HUES48 (cell line): ENCODE measurements at regions not wholly inside any gene's neighbourhood (a gene's known extent, or its start where the extent isn't known, plus 50 kb on each side); places are given as distances from the start of the nearest gene placed in this dataset.
"Not testable (repeated sequence)": the region's sequence is repeated elsewhere in the genome, so short reads cannot be mapped to it uniquely, and the experiment has no call there.

ENCODE experiments used
- H3K27ac ChIP-seq: one replicate; pipeline ENCODE4 v1.7.0; 2013; ENCODE audit warnings: low read depth, low read length, inconsistent platforms
- H3K27me3 ChIP-seq: 2 replicates; pipeline ENCODE4 v1.6.1; 2013; ENCODE audit warnings: mild to moderate bottlenecking, low read length; ENCODE audit not compliant: control insufficient read depth, insufficient read depth
- H3K36me3 ChIP-seq: 2 replicates; pipeline ENCODE4 v1.6.1; 2013; ENCODE audit warnings: low read length; ENCODE audit not compliant: control insufficient read depth, insufficient read depth
- H3K4me1 ChIP-seq: 2 replicates; pipeline ENCODE4 v1.6.1; 2013; ENCODE audit warnings: mild to moderate bottlenecking, low read length; ENCODE audit not compliant: control insufficient read depth, insufficient read depth
- H3K4me3 ChIP-seq: 2 replicates; pipeline ENCODE4 v1.5.1; 2013; ENCODE audit warnings: mild to moderate bottlenecking, low read depth, low read length
- H3K9ac ChIP-seq: 2 replicates; pipeline ENCODE4 v1.6.1; 2013; ENCODE audit warnings: mild to moderate bottlenecking, low read depth, low read length, moderate library complexity
- H3K9me3 ChIP-seq: 2 replicates; pipeline ENCODE4 v1.6.1; 2013; ENCODE audit warnings: low read length; ENCODE audit not compliant: control insufficient read depth, insufficient read depth

GRCh38 chr9:61669831-61670505 is 480.1 kb downstream of the SPATA31A7 start:
- not testable (repeated sequence) for H3K4me1 ChIP-seq, H3K36me3 ChIP-seq, H3K27ac ChIP-seq, H3K4me3 ChIP-seq, H3K9ac ChIP-seq, H3K27me3 ChIP-seq
- peaks cover 78% of the 10 kb centered on the region for H3K9me3 ChIP-seq

GRCh38 chr9:61670616-61671015 is 480.8 kb downstream of the SPATA31A7 start:
- H3K27me3 ChIP-seq, result no peaks in the 10 kb centered on the region
- H3K9ac ChIP-seq, result no peak overlapping the region
- H3K36me3 ChIP-seq, result no peaks in the 10 kb centered on the region
- H3K4me3 ChIP-seq, result no peak overlapping the region
- no peaks in the 10 kb centered on the region for H3K4me1 ChIP-seq
- H3K27ac ChIP-seq, result no peak overlapping the region
- H3K9me3 ChIP-seq, result peaks cover 75% of the 10 kb centered on the region

- H3K9ac ChIP-seq, result no peak overlapping the region
- H3K4me1 ChIP-seq, result no peaks in the 10 kb centered on the region
- H3K4me3 ChIP-seq, result no peak overlapping the region
- H3K36me3 ChIP-seq, result no peaks in the 10 kb centered on the region
- H3K9me3 ChIP-seq, result peaks cover 66% of the 10 kb centered on the region
- no peak overlapping the region for H3K27ac ChIP-seq
- no peaks in the 10 kb centered on the region for H3K27me3 ChIP-seq
Measured at GRCh38 chr9:61671276-61671973, 481.6 kb downstream of the SPATA31A7 start.

GRCh38 chr9:61672107-61672541 is 482.3 kb downstream of the SPATA31A7 start:
- H3K9ac ChIP-seq, H3K27me3 ChIP-seq, H3K36me3 ChIP-seq, H3K4me1 ChIP-seq, H3K27ac ChIP-seq, H3K4me3 ChIP-seq: not testable (repeated sequence)
- peaks cover 63% of the 10 kb centered on the region for H3K9me3 ChIP-seq

GRCh38 chr9:61672645-61673167 is 482.9 kb downstream of the SPATA31A7 start:
- not testable (repeated sequence) for H3K4me1 ChIP-seq, H3K27me3 ChIP-seq, H3K9ac ChIP-seq, H3K27ac ChIP-seq, H3K36me3 ChIP-seq, H3K4me3 ChIP-seq
- peaks cover 62% of the 10 kb centered on the region for H3K9me3 ChIP-seq

GRCh38 chr9:61673247-61673646 is 483.4 kb downstream of the SPATA31A7 start:
- H3K36me3 ChIP-seq, result no peaks in the 10 kb centered on the region
- H3K9me3 ChIP-seq, result peaks cover 63% of the 10 kb centered on the region
- no peaks in the 10 kb centered on the region for H3K4me1 ChIP-seq
- H3K4me3 ChIP-seq, result no peak overlapping the region
- no peak overlapping the region for H3K9ac ChIP-seq
- no peak overlapping the region for H3K27ac ChIP-seq
- no peaks in the 10 kb centered on the region for H3K27me3 ChIP-seq

- Histone ChIP-seq H3K27me3 (no peaks in the 10 kb centered on the region), H3K27ac (no peak overlapping the region)
Measured at GRCh38 chr9:61673664-61674381, 484.0 kb downstream of the SPATA31A7 start.

GRCh38 chr9:61674465-61674864 is 484.6 kb downstream of the SPATA31A7 start:
- no peak overlapping the region for H3K9ac ChIP-seq
- no peaks in the 10 kb centered on the region for H3K36me3 ChIP-seq
- no peak overlapping the region for H3K27ac ChIP-seq
- peaks cover 58% of the 10 kb centered on the region for H3K9me3 ChIP-seq
- no peaks in the 10 kb centered on the region for H3K4me1 ChIP-seq
- H3K4me3 ChIP-seq, result no peak overlapping the region
- no peaks in the 10 kb centered on the region for H3K27me3 ChIP-seq

More at GRCh38 chr9:61673664-61674381, 484.0 kb downstream of the SPATA31A7 start:
- Histone ChIP-seq H3K4me3 (no peak overlapping the region), H3K36me3 (no peaks in the 10 kb centered on the region), H3K9ac (no peak overlapping the region), H3K4me1 (no peaks in the 10 kb centered on the region), H3K9me3 (peaks cover 62% of the 10 kb centered on the region)

- H3K9me3 ChIP-seq, result peaks cover 58% of the 10 kb centered on the region
- no peak overlapping the region for H3K4me3 ChIP-seq
- no peaks in the 10 kb centered on the region for H3K36me3 ChIP-seq
- H3K9ac ChIP-seq, result no peak overlapping the region
- no peaks in the 10 kb centered on the region for H3K4me1 ChIP-seq
- no peaks in the 10 kb centered on the region for H3K27me3 ChIP-seq
- no peak overlapping the region for H3K27ac ChIP-seq
Measured at GRCh38 chr9:61674882-61675281, 485.0 kb downstream of the SPATA31A7 start.
